Prostate gland (tissue), 2 donors: ENCODE measurements at regions not wholly inside any gene's neighbourhood (a gene's known extent, or its start where the extent isn't known, plus 50 kb on each side); places are given as distances from the start of the nearest gene placed in this dataset.

Source experiments
- POLR2AphosphoS5 ChIP-seq: sonication (generic); formaldehyde crosslinking; IDR thresholded peaks from one replicate; pipeline ENCODE4 v1.6.1; 2017; ENCODE audit warnings: antibody characterized with exemption
- TF ChIP-seq, protein P1 (sequence below), 4 experiments: fragments of 200-600 bp in 2 of 4; fragments of 450-650 bp in 2 of 4; sonication (generic) in 2 of 4; IDR thresholded peaks; 1 replicate in 3 of 4; 2 replicates in 1 of 4; pipeline ENCODE4 v1.5.1; 2016 to 2019; ENCODE audit warnings: antibody characterized with exemption in 4 of 4, mild to moderate bottlenecking in 2 of 4, moderate library complexity in 2 of 4

DNA sequence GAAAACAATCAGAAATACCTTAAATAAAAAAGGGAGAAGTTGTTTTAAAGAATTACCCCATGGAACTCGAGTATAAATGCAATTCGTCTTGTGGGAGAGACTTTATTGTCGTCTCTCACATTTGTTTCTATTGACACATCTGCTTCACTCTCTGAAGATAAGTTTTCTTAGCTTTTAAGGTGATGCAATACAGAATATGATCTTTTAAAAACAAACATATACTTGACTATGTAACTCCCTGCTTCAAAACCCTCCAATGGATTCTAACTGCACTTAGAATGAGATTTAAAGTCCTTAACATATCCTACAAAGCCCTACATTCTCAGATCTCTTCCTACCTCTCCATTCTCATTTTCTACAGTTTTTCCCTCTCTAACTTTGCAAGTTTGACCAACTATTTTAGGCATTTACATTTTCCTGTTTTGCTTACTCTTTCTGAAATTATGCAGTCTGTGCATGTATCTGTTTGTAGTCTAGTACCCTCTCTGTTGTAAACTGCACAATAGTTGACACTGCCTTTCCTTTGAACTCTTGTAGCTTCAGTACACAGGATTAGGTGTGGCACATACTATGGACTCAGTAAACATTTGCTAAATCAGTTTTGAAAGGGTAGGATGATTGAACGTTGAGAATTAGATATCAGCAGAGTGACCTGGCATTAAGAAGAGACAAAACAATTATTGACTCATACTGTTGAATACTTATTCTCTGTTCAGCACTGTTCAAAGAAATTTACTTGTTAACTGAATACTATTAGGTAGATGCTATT, 59.8 kb downstream of the AGTR2 start:
- TF ChIP-seq, protein P1, sequence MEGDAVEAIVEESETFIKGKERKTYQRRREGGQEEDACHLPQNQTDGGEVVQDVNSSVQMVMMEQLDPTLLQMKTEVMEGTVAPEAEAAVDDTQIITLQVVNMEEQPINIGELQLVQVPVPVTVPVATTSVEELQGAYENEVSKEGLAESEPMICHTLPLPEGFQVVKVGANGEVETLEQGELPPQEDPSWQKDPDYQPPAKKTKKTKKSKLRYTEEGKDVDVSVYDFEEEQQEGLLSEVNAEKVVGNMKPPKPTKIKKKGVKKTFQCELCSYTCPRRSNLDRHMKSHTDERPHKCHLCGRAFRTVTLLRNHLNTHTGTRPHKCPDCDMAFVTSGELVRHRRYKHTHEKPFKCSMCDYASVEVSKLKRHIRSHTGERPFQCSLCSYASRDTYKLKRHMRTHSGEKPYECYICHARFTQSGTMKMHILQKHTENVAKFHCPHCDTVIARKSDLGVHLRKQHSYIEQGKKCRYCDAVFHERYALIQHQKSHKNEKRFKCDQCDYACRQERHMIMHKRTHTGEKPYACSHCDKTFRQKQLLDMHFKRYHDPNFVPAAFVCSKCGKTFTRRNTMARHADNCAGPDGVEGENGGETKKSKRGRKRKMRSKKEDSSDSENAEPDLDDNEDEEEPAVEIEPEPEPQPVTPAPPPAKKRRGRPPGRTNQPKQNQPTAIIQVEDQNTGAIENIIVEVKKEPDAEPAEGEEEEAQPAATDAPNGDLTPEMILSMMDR (IDR thresholded peaks at IDR 0.05), result no peak
- no peak for TF ChIP-seq POLR2AphosphoS5
